ENCODE measurements at regions not wholly inside any gene's neighbourhood (a gene's known extent, or its start where the extent isn't known, plus 50 kb on each side); places are given as distances from the start of the nearest gene placed in this dataset.

- TF ChIP-seq STAT1 (IDR thresholded peaks at IDR 0.05; ENCODE audit: unreplicated experiment) = no peak
- no peak for TF ChIP-seq EZH2phosphoT487 (IDR thresholded peaks at IDR 0.05; ENCODE audit: unreplicated experiment)
- TF ChIP-seq CTCF (conservative IDR thresholded peaks at IDR 0.05; ENCODE audit: low read depth in 2 of 2) = no peak
- TF ChIP-seq EZH2 (IDR thresholded peaks at IDR 0.05; ENCODE audit: low read depth, unreplicated experiment) = no peak
- TF ChIP-seq ZNF114 (CRISPR knock-in tag; IDR thresholded peaks at IDR 0.05) = no peak
- TF ChIP-seq POLR2AphosphoS5 (IDR thresholded peaks at IDR 0.05; ENCODE audit: low read depth) = no peak
- no peak for TF ChIP-seq JUNB (IDR thresholded peaks at IDR 0.05; ENCODE audit: unreplicated experiment)
- TF ChIP-seq REST (IDR thresholded peaks at IDR 0.05; ENCODE audit: unreplicated experiment) = no peak
- TF ChIP-seq ZNF331 (CRISPR knock-in tag; IDR thresholded peaks at IDR 0.05; ENCODE audit: low read depth) = no peak
- TF ChIP-seq CREB1 (CRISPR knock-in tag; IDR thresholded peaks at IDR 0.05; ENCODE audit: low read depth) = no peak
- TF ChIP-seq NANOG (IDR thresholded peaks at IDR 0.05; ENCODE audit: borderline replicate concordance) = no peak
- TF ChIP-seq ETS1 (IDR thresholded peaks at IDR 0.05) = no peak
Measured at GRCh38 chr9:108486831-108487230, 369.0 kb downstream of the ACTL7B start.

Data from GM23338 (cell line).